ENCODE measurements at regions not wholly inside any gene's neighbourhood (a gene's known extent, or its start where the extent isn't known, plus 50 kb on each side); places are given as distances from the start of the nearest gene placed in this dataset.

- Mint-ChIP-seq H3K27ac (ENCODE audit: unreplicated experiment) (no peak overlapping the region), H3K36me3 (ENCODE audit: low read depth, unreplicated experiment) (no peaks in the 10 kb centered on the region), H3K27me3 (ENCODE audit: unreplicated experiment) (no peaks in the 10 kb centered on the region), H3K9me3 (ENCODE audit: unreplicated experiment) (no peaks in the 10 kb centered on the region), H3K4me3 (ENCODE audit: unreplicated experiment) (no peak overlapping the region), H3K4me1 (ENCODE audit: unreplicated experiment) (no peaks in the 10 kb centered on the region)
- TF ChIP-seq, protein P1, sequence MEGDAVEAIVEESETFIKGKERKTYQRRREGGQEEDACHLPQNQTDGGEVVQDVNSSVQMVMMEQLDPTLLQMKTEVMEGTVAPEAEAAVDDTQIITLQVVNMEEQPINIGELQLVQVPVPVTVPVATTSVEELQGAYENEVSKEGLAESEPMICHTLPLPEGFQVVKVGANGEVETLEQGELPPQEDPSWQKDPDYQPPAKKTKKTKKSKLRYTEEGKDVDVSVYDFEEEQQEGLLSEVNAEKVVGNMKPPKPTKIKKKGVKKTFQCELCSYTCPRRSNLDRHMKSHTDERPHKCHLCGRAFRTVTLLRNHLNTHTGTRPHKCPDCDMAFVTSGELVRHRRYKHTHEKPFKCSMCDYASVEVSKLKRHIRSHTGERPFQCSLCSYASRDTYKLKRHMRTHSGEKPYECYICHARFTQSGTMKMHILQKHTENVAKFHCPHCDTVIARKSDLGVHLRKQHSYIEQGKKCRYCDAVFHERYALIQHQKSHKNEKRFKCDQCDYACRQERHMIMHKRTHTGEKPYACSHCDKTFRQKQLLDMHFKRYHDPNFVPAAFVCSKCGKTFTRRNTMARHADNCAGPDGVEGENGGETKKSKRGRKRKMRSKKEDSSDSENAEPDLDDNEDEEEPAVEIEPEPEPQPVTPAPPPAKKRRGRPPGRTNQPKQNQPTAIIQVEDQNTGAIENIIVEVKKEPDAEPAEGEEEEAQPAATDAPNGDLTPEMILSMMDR (IDR thresholded peaks at IDR 0.05; ENCODE audit: unreplicated experiment), result no peak
- no peak for DNase-seq (ENCODE audit: low spot score)
These were observed 631.2 kb upstream of the MAN1A1 start for GRCh38 chr6:119980802-119981201.

DNA sequence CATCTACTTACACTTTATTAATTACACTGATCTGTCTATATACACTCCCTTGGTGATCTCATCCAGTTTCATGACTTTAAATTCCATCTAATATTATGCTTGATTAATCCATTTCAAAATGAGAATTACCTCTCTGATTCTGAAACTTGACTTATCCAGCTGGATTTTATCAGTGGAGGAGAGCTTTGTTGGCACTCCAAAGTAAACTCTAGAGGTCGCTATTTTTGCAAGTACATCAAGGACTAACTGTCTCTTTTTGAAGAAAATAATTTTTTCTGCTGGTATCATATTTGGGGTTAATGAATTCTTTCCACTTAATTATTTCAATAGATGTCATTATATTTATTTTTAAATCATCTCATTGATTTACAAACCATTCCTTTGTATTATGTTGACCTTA lies 630.3 kb upstream of the MAN1A1 start:
- no peaks in the 10 kb centered on the region for H3K27me3 Mint-ChIP-seq (ENCODE audit: unreplicated experiment)
- no peak overlapping the region for H3K27ac Mint-ChIP-seq (ENCODE audit: unreplicated experiment)
- no peaks in the 10 kb centered on the region for H3K4me1 Mint-ChIP-seq (ENCODE audit: unreplicated experiment)
- no peaks in the 10 kb centered on the region for H3K36me3 Mint-ChIP-seq (ENCODE audit: low read depth, unreplicated experiment)
- TF ChIP-seq, protein P1 (IDR thresholded peaks at IDR 0.05; ENCODE audit: unreplicated experiment), result peak; percentile 52
- no peak overlapping the region for H3K4me3 Mint-ChIP-seq (ENCODE audit: unreplicated experiment)
- no peaks in the 10 kb centered on the region for H3K9me3 Mint-ChIP-seq (ENCODE audit: unreplicated experiment)
- no peak for DNase-seq (ENCODE audit: low spot score)

GRCh38 chr6:119978274-119978889 lies 628.8 kb upstream of the MAN1A1 start:
- H3K4me1 Mint-ChIP-seq (ENCODE audit: unreplicated experiment), result no peaks in the 10 kb centered on the region
- H3K4me3 Mint-ChIP-seq (ENCODE audit: unreplicated experiment), result no peak overlapping the region
- TF ChIP-seq, protein P1 (IDR thresholded peaks at IDR 0.05; ENCODE audit: unreplicated experiment), result peak; percentile 50
- no peaks in the 10 kb centered on the region for H3K27me3 Mint-ChIP-seq (ENCODE audit: unreplicated experiment)
- H3K27ac Mint-ChIP-seq (ENCODE audit: unreplicated experiment), result no peak overlapping the region
- H3K36me3 Mint-ChIP-seq (ENCODE audit: low read depth, unreplicated experiment), result no peaks in the 10 kb centered on the region
- no peaks in the 10 kb centered on the region for H3K9me3 Mint-ChIP-seq (ENCODE audit: unreplicated experiment)
- peak; percentile 14 for DNase-seq (ENCODE audit: low spot score)

DNA sequence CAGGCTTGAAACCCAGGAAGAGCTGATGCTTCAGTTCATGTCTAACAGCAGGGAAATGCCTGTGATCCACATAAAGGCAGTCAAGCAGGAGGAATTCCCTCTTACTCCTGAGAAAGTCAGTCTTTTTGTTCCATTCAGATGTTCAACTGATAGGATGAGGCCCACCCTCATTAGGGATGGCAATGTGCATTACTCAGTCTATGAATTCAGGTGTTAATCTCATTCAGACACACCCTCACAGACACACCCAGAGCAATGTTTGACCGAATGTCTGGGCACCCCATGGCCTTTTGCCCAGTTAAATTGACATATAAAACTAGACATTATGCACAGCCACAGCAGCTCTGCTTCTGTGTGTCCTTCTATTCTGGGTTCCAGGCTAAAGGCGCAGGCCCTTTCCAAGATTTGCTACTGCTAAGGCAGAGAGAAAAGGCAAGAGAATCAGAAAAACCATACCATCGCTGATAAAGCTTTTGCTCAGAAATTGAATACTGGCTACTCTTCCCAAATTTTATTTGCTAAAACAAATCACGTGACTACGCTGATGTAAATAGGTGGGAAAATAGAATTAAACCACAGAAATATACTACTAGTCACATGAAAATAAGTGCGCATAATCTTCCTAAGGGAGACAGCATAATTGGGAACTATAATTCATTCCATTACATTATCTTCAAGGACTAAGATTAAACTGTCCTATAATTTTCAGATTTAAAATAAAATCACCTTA lies 625.0 kb upstream of the MAN1A1 start:
- H3K36me3 Mint-ChIP-seq (ENCODE audit: low read depth, unreplicated experiment), result no peaks in the 10 kb centered on the region
- no peaks in the 10 kb centered on the region for H3K9me3 Mint-ChIP-seq (ENCODE audit: unreplicated experiment)
- no peaks in the 10 kb centered on the region for H3K27me3 Mint-ChIP-seq (ENCODE audit: unreplicated experiment)
- H3K4me1 Mint-ChIP-seq (ENCODE audit: unreplicated experiment), result no peaks in the 10 kb centered on the region
- H3K27ac Mint-ChIP-seq (ENCODE audit: unreplicated experiment), result no peak overlapping the region
- DNase-seq (ENCODE audit: low spot score), result no peak
- no peak overlapping the region for H3K4me3 Mint-ChIP-seq (ENCODE audit: unreplicated experiment)
- TF ChIP-seq, protein P1 (IDR thresholded peaks at IDR 0.05; ENCODE audit: unreplicated experiment), result no peak

GRCh38 chr6:119966484-119966883 lies 616.9 kb upstream of the MAN1A1 start:
- H3K9me3 Mint-ChIP-seq (ENCODE audit: unreplicated experiment), result no peaks in the 10 kb centered on the region
- no peak overlapping the region for H3K4me3 Mint-ChIP-seq (ENCODE audit: unreplicated experiment)
- no peaks in the 10 kb centered on the region for H3K4me1 Mint-ChIP-seq (ENCODE audit: unreplicated experiment)
- no peaks in the 10 kb centered on the region for H3K36me3 Mint-ChIP-seq (ENCODE audit: low read depth, unreplicated experiment)
- TF ChIP-seq, protein P1 (IDR thresholded peaks at IDR 0.05; ENCODE audit: unreplicated experiment), result no peak
- no peak for DNase-seq (ENCODE audit: low spot score)
- H3K27ac Mint-ChIP-seq (ENCODE audit: unreplicated experiment), result no peak overlapping the region
- no peaks in the 10 kb centered on the region for H3K27me3 Mint-ChIP-seq (ENCODE audit: unreplicated experiment)

Data from endothelial cell (in vitro differentiated cells).